ENCODE measurements at regions not wholly inside any gene's neighbourhood (a gene's known extent, or its start where the extent isn't known, plus 50 kb on each side); places are given as distances from the start of the nearest gene placed in this dataset.

DNA sequence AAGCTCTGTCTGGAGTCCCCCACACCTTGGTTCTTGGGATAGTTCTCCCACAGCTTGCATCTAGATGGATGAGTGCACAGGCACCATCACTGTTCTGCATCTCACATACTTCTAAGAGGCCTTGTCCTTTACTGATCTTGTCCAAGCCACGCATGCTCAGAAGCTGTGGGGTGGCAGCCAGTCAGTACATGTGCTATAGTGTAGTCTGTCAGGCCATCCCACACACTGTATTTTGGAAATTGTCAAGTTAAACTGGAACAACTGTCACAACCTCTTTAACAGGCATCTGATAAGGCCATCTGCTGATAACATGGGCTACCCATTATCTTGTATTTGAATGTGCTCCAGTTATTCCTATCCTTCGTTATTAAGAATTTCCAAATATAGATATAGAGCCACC lies 296.5 kb upstream of the AZI2 start:
- TF ChIP-seq, protein P1, sequence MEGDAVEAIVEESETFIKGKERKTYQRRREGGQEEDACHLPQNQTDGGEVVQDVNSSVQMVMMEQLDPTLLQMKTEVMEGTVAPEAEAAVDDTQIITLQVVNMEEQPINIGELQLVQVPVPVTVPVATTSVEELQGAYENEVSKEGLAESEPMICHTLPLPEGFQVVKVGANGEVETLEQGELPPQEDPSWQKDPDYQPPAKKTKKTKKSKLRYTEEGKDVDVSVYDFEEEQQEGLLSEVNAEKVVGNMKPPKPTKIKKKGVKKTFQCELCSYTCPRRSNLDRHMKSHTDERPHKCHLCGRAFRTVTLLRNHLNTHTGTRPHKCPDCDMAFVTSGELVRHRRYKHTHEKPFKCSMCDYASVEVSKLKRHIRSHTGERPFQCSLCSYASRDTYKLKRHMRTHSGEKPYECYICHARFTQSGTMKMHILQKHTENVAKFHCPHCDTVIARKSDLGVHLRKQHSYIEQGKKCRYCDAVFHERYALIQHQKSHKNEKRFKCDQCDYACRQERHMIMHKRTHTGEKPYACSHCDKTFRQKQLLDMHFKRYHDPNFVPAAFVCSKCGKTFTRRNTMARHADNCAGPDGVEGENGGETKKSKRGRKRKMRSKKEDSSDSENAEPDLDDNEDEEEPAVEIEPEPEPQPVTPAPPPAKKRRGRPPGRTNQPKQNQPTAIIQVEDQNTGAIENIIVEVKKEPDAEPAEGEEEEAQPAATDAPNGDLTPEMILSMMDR (IDR thresholded peaks at IDR 0.05; ENCODE audit: insufficient read depth, low read length, poor library complexity, severe bottlenecking), result no peak
- no peak for TF ChIP-seq EZH2phosphoT487 (conservative IDR thresholded peaks at IDR 0.05; ENCODE audit: low read length)
